NCI-H748 (cell line): ENCODE measurements at regions not wholly inside any gene's neighbourhood (a gene's known extent, or its start where the extent isn't known, plus 50 kb on each side); places are given as distances from the start of the nearest gene placed in this dataset.

Experiments
- DNase-seq: peaks from one replicate; lab custom pipeline; 2025; ENCODE audit not compliant: unreplicated experiment; lab: John Stamatoyannopoulos, UW

DNA sequence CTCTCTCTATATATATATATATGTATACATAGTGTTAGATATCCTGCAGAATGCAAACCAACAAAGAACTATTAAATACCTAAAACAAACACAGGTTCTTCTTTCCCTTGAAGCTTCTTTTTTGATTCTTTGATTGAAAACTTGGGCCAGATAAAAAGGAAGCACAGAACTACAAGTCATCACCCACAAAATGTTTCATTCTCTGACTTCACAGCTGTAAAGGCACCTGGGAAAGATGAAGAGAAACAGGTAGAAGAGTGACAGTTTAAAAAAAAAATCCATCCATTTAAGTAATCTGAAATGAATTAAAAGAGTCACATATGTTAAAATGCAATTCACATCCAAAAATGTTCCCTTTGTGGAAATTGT lies 90.7 kb upstream of the FNDC3A start:
- no peak for DNase-seq

DNA sequence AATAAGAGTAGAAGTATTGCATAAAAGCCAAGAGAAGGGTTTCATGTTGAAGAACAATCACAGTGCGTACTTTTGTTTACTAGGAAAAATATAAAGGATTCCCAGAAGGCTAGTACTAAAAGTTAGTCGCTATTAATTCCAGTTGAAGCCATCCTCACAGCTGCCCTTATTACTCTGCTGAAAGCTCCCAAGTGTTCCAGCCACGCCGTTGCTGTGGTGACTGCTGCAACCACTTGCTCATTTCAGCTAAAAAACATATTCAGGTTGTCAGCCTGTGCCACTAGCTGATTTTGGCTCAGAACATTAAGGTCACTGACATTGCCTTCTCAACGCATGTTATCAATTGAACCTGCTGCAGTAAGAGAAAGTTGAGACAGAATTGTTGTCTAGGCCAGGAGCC lies 87.1 kb upstream of the FNDC3A start:
- no peak for DNase-seq

DNA sequence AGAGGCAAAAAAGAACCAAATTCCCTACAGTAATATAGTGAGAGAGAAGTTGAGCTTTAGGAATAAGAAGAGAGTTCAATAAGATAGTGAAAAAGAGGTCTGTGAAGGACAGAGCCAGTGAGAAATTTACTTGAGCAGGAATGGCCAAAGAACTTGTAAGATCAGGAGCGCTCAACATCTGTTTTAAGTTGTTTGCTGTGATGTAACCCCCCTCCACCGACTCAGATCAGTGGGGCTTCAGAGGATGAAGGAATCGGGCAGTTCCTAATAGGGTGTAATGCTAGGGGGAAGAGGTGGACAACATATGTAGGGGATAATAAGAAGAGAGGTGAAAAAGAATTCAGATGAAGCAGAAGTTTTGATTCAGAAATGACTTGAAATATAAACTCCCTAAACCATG lies 85.3 kb upstream of the FNDC3A start:
- no peak for DNase-seq

DNA sequence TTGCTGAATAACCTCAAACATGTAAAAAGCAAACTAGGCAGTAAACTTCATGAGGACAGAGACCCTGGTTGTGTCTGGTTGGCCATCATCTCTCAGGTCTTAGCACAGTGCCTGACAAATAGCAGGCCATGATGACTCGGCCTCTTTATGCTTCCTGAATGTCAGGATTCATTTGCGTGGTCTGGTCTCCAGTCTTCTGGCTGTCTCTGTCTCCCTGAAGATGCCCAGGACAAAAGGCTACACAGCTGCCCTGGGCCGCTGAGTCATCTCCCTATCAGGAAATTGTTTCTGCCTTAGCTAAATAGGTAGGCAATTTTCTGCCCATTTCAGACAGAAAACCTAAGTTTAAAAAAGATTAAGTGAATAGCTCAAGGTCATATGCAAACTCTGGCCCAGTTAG lies 84.1 kb upstream of the FNDC3A start:
- no peak for DNase-seq

DNA sequence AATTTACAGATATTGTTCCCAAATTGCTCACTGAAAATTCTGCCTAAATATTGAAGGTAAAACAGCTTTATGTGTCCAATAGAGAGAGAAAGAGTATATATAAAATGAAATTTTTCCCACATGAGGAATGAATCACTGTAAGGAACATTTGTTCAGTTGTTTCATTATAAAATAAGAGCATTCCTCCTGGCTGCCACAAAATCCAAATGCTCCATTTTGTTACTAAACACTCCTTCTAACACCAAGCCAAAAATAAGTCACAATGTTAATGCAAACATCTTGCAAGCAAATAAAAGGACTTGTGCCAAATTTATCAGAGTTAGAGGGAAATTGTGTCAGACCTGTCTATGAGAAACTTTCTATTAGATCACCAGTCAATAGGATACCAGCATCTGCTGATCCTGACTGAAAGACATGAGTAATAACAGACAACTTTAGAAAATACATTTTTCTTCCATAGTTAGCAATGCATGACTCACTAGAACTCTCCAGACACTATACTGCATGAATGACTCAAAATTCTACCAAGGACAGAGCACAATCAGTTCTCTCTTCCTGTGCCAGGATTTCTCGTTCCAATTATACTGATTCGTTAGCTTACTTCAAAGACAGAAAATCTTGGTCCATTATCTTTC lies 83.5 kb upstream of the FNDC3A start:
- DNase-seq: no peak

DNA sequence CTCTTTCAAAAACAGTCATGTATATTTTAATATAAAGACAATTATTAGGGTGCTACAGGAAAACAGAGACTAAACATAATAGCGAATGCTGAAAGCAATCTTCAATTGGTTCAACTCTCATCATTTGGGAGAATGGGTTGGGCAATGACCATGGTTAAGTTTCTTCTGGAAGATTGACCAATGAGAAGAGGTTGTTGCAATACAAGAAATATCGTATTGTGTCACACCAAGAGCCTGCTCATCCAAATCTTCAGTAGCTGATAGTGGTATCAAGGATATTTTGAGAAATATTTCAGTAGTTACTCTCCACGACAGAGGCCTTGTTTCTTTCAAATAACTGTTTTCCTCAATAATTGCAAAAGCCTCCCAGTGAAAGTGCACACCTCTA lies 83.0 kb upstream of the FNDC3A start:
- no peak for DNase-seq

DNA sequence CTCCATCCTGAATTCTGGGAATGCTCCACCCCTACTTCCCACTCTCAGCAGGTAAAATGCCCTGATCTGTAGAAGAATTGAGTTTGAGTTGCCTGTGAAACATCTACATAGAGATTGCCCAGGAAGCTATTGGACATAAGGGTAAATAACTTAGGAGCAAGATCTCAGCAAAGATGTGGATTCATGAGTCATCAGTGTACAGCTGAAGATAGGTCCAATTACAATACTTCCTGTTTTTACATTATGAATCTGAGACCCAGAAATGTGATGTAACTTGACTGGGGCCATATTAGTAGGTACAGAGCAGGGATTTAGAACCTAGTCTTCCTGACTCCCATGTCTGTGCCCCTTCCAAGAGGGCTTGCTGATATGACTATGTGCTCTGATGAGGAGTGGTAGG lies 79.4 kb upstream of the FNDC3A start:
- DNase-seq: no peak

DNA sequence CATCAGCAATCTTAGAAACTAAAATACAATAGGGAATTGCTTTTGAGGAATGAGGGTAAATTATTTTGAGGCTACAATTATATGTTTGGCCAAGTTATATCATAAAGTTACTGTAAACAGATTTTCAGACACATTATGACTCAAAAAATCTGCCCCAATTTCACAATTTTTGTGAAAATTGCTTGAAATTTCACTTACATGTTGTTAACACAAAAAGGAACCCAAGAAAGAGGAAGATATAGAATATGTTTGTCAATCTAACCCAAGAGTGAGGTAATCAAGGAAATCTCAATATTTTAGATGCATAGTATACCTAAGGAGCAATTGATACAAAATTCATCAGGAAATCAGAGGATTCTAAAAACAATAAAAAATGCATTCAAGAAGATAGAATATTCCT lies 73.9 kb upstream of the FNDC3A start:
- no peak for DNase-seq

DNA sequence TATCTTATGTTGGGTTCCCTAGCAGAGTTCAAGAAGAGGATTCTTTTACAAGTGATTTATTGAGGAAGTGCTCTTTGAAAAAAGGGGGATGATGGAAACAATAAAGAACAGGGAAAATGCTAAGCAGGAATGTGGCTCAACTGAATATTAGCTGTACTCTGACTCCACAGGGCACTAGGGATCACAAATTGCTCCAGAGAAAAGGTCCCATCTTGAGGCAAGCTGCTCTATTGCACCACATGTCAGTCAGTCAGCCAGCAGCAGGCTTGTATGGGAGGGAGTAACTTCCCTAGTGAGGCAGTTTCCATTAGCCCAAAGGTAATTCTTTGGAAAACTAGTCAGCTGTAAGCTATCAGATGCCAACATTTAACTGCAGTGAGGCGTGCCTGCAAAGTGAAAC lies 73.3 kb upstream of the FNDC3A start:
- DNase-seq: no peak

DNA sequence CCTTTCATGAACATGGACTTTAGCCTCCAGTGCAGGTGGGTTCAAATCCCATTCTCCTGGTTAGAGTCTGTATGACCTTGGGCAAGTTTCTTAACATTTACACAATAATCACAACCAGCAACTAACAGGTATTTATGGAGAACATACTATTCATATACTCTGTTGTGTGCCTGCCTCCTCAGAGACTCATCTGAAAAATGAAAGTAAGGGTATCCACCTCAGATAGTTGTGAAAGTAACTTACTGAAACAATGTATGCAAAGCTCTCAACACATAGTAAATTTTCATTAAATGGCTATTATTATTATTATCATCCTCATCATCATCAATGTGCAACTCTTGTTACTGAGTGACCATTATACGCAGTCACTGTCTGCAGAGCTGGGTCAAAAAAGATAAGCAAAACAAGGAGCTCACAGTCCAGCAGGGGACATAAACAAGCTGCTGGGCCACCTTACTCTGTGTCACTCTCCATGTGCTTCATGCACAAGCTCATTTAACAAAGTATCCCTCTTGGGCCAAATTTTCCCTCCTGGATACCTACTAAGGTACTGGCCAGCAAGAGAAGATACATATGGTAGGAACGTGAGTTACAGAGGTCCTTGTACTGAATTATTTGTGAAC lies 70.9 kb upstream of the FNDC3A start:
- no peak for DNase-seq

DNA sequence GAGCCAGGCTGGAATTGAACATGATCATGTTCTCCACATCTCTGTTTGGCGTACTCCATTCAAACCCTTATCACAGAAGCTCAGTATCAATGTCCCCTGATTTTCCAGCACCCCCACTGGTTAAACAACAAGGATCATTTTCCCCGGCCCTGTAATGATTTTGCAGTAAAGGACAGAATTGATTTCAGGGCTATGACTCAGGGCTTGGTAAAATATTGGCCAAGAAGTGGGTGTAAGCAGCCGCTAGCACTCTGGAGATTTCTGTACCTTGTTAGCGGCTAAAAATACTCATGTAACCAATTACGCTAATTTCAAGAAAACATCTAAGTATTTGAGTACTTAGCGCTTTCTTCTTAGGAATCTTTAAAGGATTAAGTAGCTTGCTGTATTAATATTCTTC lies 69.5 kb upstream of the FNDC3A start:
- no peak for DNase-seq

DNA sequence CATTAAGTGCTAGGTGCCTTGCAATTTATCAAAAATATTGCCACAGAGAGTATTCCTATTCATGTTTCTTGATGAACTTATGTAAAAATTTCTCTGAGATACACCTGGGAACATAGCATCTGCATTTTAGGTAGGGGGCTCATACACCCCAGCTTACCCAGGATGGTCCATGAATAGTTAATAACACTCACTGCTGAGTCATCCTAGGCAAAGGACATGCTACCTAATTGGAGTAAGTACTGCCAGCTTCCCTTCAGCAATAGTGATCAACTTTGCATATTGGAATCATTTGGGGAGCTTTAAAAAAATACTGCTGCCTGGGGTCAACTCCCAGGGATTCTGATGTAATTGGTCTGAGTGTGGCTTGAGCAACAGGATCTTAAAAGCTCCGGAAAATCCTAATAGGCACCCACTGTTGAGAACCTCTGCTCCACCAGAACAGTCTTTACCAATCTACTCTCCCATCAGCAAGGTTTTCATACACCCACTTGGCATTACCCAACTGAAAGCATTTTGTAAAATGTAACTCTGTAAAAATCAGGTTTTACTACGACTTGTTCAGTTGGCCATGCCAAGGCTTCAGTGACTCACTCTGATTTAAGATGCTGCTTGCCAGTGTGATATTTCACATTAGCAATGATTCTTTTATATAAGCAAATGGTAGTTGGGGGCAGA lies 67.2 kb upstream of the FNDC3A start:
- no peak for DNase-seq

DNA sequence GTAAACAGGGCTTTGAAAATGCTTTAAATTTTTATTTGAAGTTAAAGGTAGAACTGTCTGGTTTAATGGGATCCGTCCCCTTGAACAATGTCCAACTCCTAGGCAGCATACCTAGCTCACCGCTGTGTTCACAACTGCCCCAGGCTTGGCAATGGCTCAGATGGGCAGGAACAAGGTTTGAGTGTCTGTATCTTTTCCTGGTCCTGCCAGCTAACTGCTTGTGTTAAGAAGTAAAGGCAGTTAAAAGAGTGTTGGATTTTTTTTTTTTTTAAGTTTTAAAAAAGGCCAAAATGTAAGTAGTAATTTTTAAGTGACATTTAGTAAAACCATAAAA lies 66.7 kb upstream of the FNDC3A start:
- no peak for DNase-seq

DNA sequence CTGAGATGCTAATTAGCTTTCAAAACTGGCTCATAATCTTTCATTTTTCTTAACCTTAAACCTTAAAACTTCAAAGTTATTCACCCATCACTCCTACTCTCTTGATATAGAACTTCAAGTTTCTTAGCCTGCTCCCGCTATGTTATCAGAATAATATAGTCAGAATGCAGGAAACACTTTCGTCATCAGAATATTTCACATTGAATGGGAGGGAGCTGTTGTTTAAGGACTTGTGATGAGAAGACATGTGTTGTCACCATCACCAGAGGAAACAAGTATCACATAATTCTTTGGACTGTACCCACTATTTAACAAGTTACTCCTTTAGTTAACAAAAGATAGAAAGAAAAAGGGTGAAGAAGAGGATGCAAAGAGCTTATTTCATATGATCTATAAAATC lies 65.0 kb upstream of the FNDC3A start:
- no peak for DNase-seq

DNA sequence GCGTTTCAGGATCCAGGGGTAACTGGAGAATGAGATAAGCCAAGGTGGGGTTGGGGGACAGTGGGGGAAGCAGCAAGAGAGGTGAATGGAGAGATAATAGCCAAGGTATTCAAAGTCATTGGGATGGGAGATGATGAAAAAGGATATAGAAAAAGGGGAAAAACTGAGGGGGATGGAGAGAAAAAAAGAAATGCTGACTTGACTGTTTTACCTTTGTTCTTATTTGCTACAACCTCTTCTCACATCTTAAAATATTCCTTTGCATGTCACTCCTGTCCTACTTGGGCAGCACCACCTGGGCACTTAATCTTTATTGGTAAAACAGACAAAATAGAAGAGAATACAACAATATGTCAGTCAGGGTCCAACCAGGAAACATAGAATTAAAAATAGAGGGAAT lies 56.0 kb upstream of the FNDC3A start:
- DNase-seq: no peak

DNA sequence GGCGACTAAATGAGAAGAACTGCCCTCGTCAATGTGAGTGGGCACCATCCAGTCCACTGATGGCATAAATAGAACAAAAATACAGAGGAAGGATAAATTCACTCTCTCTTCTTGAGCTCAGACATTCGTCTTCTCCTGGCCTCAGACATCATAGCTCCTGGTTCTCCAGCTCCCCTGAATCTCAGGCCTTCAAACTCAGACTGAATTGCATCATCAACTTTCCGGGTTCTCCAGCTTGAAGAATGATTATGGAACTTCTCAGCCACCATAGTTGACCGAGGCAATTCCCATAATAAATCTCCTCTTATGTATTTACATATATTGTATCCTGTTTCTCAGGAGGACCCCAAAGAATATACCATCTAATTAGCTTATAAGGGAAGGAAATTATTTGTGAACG lies 55.0 kb upstream of the FNDC3A start:
- DNase-seq: no peak

DNA sequence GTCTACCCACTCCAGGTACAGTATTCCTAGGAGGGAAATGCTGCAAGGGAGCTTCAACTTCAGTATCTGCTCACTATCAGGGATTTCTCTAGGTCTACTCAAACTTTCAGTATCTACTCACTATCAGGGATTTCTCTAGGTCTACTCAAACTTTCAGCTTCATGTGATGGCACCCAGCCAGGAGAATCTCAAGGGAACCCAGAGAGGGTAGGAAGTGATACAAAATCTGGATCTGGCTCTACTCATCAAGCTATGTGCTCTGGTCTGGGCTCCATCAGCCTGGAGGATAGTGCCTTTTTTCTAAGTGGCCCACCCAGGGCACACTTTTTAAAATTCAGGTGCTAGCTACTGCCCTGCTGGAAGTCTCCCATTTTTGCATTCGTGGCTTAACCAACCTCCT lies 52.3 kb upstream of the FNDC3A start:
- no peak for DNase-seq

DNA sequence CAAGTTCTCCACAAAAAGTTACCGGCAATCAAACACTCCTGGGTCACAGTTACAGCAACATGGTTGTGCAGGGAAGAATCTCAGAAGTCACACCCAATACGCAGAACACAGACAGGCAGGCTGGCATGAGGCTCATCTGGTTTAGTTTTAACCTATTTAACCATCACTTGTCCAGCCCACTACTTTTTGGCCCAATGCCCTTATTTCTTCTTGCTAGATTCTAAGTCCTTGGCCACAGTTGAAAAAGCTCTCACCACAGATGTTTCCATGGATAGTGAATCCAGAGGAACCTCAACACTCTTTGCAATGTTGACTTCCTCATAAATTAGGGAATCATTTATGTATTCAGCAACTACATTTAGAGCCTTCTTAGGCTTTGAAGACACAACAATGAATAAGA lies 50.7 kb upstream of the FNDC3A start:
- DNase-seq: no peak
